ENCODE measurements at regions not wholly inside any gene's neighbourhood (a gene's known extent, or its start where the extent isn't known, plus 50 kb on each side); places are given as distances from the start of the nearest gene placed in this dataset.

GRCh38 chr5:69000949-69001348, 92.9 kb upstream of the SLC30A5 start:
- Histone ChIP-seq H2BK15ac (replicated peaks; ENCODE audit: low read depth) (no peak overlapping the region), H3K27me3 (ENCODE audit: insufficient read depth, low read length, poor library complexity) (no peaks in the 10 kb centered on the region), H4K8ac (ENCODE audit: low read depth, low read length) (no peak overlapping the region), H3K79me1 (ENCODE audit: low read length) (no peaks in the 10 kb centered on the region), H3K18ac (ENCODE audit: low read length) (no peak overlapping the region), H2BK5ac (ENCODE audit: low read length) (no peak overlapping the region), H3K4ac (ENCODE audit: low read depth, low read length) (no peak overlapping the region), H3K4me2 (ENCODE audit: low read length) (no peak overlapping the region), H3K56ac (ENCODE audit: low read length) (no peak overlapping the region), H3K9ac (ENCODE audit: low read length) (no peak overlapping the region), H2BK120ac (ENCODE audit: low read depth, low read length) (no peak overlapping the region), H3K4me3 (ENCODE audit: low read length) (no peak overlapping the region), H4K5ac (ENCODE audit: low read length) (no peak overlapping the region), H2AK5ac (ENCODE audit: low read length) (no peak overlapping the region), H3K27ac (ENCODE audit: low read depth, low read length) (no peak overlapping the region), H3K36me3 (ENCODE audit: control insufficient read depth, insufficient read depth, low read length) (no peaks in the 10 kb centered on the region), H3K23ac (ENCODE audit: low read length) (no peak overlapping the region), H3K79me2 (ENCODE audit: control insufficient read depth, insufficient read depth, low read length) (no peaks in the 10 kb centered on the region), H3K4me1 (ENCODE audit: control insufficient read depth, low read depth, low read length) (no peaks in the 10 kb centered on the region)
- no peak for DNase-seq
- no CpG with 5 or more reads among the region's 2 CpGs for WGBS (ENCODE audit: extremely low coverage, insufficient coverage, low lambda C conversion rate)

- H3K79me2 ChIP-seq (ENCODE audit: control insufficient read depth, insufficient read depth, low read length) = no peaks in the 10 kb centered on the region
- H3K4me2 ChIP-seq (ENCODE audit: low read length) = no peak overlapping the region
Observed at GRCh38 chr5:69001627-69002026, 92.2 kb upstream of the SLC30A5 start.

GRCh38 chr5:69004127-69004526, 89.7 kb upstream of the SLC30A5 start:
- H2BK120ac ChIP-seq (ENCODE audit: low read depth, low read length) = no peak overlapping the region
- DNase-seq = no peak
- no peak overlapping the region for H3K4me3 ChIP-seq (ENCODE audit: low read length)
- H3K4me1 ChIP-seq (ENCODE audit: control insufficient read depth, low read depth, low read length) = no peaks in the 10 kb centered on the region
- no peak overlapping the region for H3K4ac ChIP-seq (ENCODE audit: low read depth, low read length)
- no peak overlapping the region for H4K5ac ChIP-seq (ENCODE audit: low read length)
- no peak overlapping the region for H3K9ac ChIP-seq (ENCODE audit: low read length)
- H3K18ac ChIP-seq (ENCODE audit: low read length) = no peak overlapping the region
- H3K56ac ChIP-seq (ENCODE audit: low read length) = no peak overlapping the region
- H3K79me2 ChIP-seq (ENCODE audit: control insufficient read depth, insufficient read depth, low read length) = no peaks in the 10 kb centered on the region
- H2AK5ac ChIP-seq (ENCODE audit: low read length) = no peak overlapping the region
- H4K8ac ChIP-seq (ENCODE audit: low read depth, low read length) = no peak overlapping the region
- H3K36me3 ChIP-seq (ENCODE audit: control insufficient read depth, insufficient read depth, low read length) = no peaks in the 10 kb centered on the region
- H3K4me2 ChIP-seq (ENCODE audit: low read length) = no peak overlapping the region
- no peak overlapping the region for H3K27ac ChIP-seq (ENCODE audit: low read depth, low read length)
- no peak overlapping the region for H3K23ac ChIP-seq (ENCODE audit: low read length)
- H2BK5ac ChIP-seq (ENCODE audit: low read length) = no peak overlapping the region
- H3K79me1 ChIP-seq (ENCODE audit: low read length) = no peaks in the 10 kb centered on the region
- H2BK15ac ChIP-seq (replicated peaks; ENCODE audit: low read depth) = no peak overlapping the region
- no CpG with 5 or more reads among the region's 3 CpGs for WGBS (ENCODE audit: extremely low coverage, insufficient coverage, low lambda C conversion rate)
- H3K27me3 ChIP-seq (ENCODE audit: insufficient read depth, low read length, poor library complexity) = no peaks in the 10 kb centered on the region

More at GRCh38 chr5:69001627-69002026, 92.2 kb upstream of the SLC30A5 start:
- Histone ChIP-seq H2BK120ac (ENCODE audit: low read depth, low read length) (no peak overlapping the region), H4K8ac (ENCODE audit: low read depth, low read length) (no peak overlapping the region), H3K4me3 (ENCODE audit: low read length) (no peak overlapping the region), H3K23ac (ENCODE audit: low read length) (no peak overlapping the region), H3K27ac (ENCODE audit: low read depth, low read length) (no peak overlapping the region), H4K5ac (ENCODE audit: low read length) (no peak overlapping the region), H3K4me1 (ENCODE audit: control insufficient read depth, low read depth, low read length) (no peaks in the 10 kb centered on the region), H3K56ac (ENCODE audit: low read length) (no peak overlapping the region), H3K4ac (ENCODE audit: low read depth, low read length) (no peak overlapping the region), H3K36me3 (ENCODE audit: control insufficient read depth, insufficient read depth, low read length) (no peaks in the 10 kb centered on the region), H2AK5ac (ENCODE audit: low read length) (no peak overlapping the region), H3K27me3 (ENCODE audit: insufficient read depth, low read length, poor library complexity) (no peaks in the 10 kb centered on the region), H2BK15ac (replicated peaks; ENCODE audit: low read depth) (no peak overlapping the region), H2BK5ac (ENCODE audit: low read length) (no peak overlapping the region), H3K79me1 (ENCODE audit: low read length) (no peaks in the 10 kb centered on the region), H3K18ac (ENCODE audit: low read length) (no peak overlapping the region), H3K9ac (ENCODE audit: low read length) (no peak overlapping the region)
- DNase-seq = no peak
- no CpG with 5 or more reads among the region's 4 CpGs for WGBS (ENCODE audit: extremely low coverage, insufficient coverage, low lambda C conversion rate)

- Histone ChIP-seq H3K27me3 (ENCODE audit: insufficient read depth, low read length, poor library complexity) (no peaks in the 10 kb centered on the region), H2BK15ac (replicated peaks; ENCODE audit: low read depth) (no peak overlapping the region), H3K4me3 (ENCODE audit: low read length) (no peak overlapping the region), H4K5ac (ENCODE audit: low read length) (no peak overlapping the region), H3K23ac (ENCODE audit: low read length) (no peak overlapping the region), H3K56ac (ENCODE audit: low read length) (no peak overlapping the region), H4K8ac (ENCODE audit: low read depth, low read length) (no peak overlapping the region), H3K79me1 (ENCODE audit: low read length) (no peaks in the 10 kb centered on the region), H3K18ac (ENCODE audit: low read length) (no peak overlapping the region), H3K79me2 (ENCODE audit: control insufficient read depth, insufficient read depth, low read length) (no peaks in the 10 kb centered on the region), H2BK120ac (ENCODE audit: low read depth, low read length) (no peak overlapping the region), H3K4ac (ENCODE audit: low read depth, low read length) (no peak overlapping the region), H2BK5ac (ENCODE audit: low read length) (no peak overlapping the region), H3K4me2 (ENCODE audit: low read length) (no peak overlapping the region), H3K4me1 (ENCODE audit: control insufficient read depth, low read depth, low read length) (no peaks in the 10 kb centered on the region), H3K27ac (ENCODE audit: low read depth, low read length) (no peak overlapping the region), H3K36me3 (ENCODE audit: control insufficient read depth, insufficient read depth, low read length) (no peaks in the 10 kb centered on the region), H2AK5ac (ENCODE audit: low read length) (no peak overlapping the region), H3K9ac (ENCODE audit: low read length) (no peak overlapping the region)
- WGBS (ENCODE audit: extremely low coverage, insufficient coverage, low lambda C conversion rate) = no CpG with 5 or more reads among the region's 3 CpGs
- no peak for DNase-seq
Observed at GRCh38 chr5:69004676-69005075, 89.1 kb upstream of the SLC30A5 start.

- H3K56ac ChIP-seq (ENCODE audit: low read length) = no peak overlapping the region
- H3K18ac ChIP-seq (ENCODE audit: low read length) = no peak overlapping the region
- no peak overlapping the region for H3K23ac ChIP-seq (ENCODE audit: low read length)
- H3K4ac ChIP-seq (ENCODE audit: low read depth, low read length) = no peak overlapping the region
- no peak for DNase-seq
- H3K27me3 ChIP-seq (ENCODE audit: insufficient read depth, low read length, poor library complexity) = no peaks in the 10 kb centered on the region
- H2BK5ac ChIP-seq (ENCODE audit: low read length) = no peak overlapping the region
- no peak overlapping the region for H3K4me2 ChIP-seq (ENCODE audit: low read length)
- H2AK5ac ChIP-seq (ENCODE audit: low read length) = no peak overlapping the region
- no peak overlapping the region for H3K27ac ChIP-seq (ENCODE audit: low read depth, low read length)
- no peak overlapping the region for H4K8ac ChIP-seq (ENCODE audit: low read depth, low read length)
- no peak overlapping the region for H3K4me3 ChIP-seq (ENCODE audit: low read length)
- H3K4me1 ChIP-seq (ENCODE audit: control insufficient read depth, low read depth, low read length) = no peaks in the 10 kb centered on the region
- H2BK120ac ChIP-seq (ENCODE audit: low read depth, low read length) = no peak overlapping the region
- no peak overlapping the region for H3K9ac ChIP-seq (ENCODE audit: low read length)
- no peaks in the 10 kb centered on the region for H3K36me3 ChIP-seq (ENCODE audit: control insufficient read depth, insufficient read depth, low read length)
- H3K79me1 ChIP-seq (ENCODE audit: low read length) = no peaks in the 10 kb centered on the region
- H4K5ac ChIP-seq (ENCODE audit: low read length) = no peak overlapping the region
- no peak overlapping the region for H2BK15ac ChIP-seq (replicated peaks; ENCODE audit: low read depth)
- WGBS (ENCODE audit: extremely low coverage, insufficient coverage, low lambda C conversion rate) = 100% methylated on average over 1 of the region's 2 CpGs
- H3K79me2 ChIP-seq (ENCODE audit: control insufficient read depth, insufficient read depth, low read length) = no peaks in the 10 kb centered on the region
Observed at GRCh38 chr5:69006030-69006429, 87.8 kb upstream of the SLC30A5 start.

DNA sequence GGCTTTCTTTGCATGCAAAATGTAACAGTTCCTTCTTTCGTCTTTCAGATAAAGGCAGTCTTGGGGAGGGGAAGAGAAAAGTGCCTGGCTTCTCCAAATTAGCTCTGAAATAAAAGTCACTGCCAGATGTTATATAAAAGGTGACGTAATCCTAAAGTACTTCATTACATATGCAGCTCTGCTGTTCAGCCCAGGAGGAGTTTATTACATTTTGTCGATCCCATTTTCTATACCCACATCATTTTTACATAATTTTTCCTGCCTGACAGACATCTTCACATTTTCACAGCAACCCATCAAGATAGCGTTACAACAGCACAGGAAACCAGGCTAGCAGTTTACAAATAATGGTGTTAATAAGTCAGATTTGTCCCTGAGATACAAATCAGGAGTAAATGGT, 86.7 kb upstream of the SLC30A5 start:
- no peak overlapping the region for H3K18ac ChIP-seq (ENCODE audit: low read length)
- no peaks in the 10 kb centered on the region for H3K79me1 ChIP-seq (ENCODE audit: low read length)
- H4K8ac ChIP-seq (ENCODE audit: low read depth, low read length) = no peak overlapping the region
- H3K27me3 ChIP-seq (ENCODE audit: insufficient read depth, low read length, poor library complexity) = no peaks in the 10 kb centered on the region
- H3K23ac ChIP-seq (ENCODE audit: low read length) = no peak overlapping the region
- H2BK120ac ChIP-seq (ENCODE audit: low read depth, low read length) = no peak overlapping the region
- no CpG with 5 or more reads among the region's 4 CpGs for WGBS (ENCODE audit: extremely low coverage, insufficient coverage, low lambda C conversion rate)
- no peak overlapping the region for H2BK15ac ChIP-seq (replicated peaks; ENCODE audit: low read depth)
- no peak overlapping the region for H2AK5ac ChIP-seq (ENCODE audit: low read length)
- no peak overlapping the region for H4K5ac ChIP-seq (ENCODE audit: low read length)
- H3K4me3 ChIP-seq (ENCODE audit: low read length) = no peak overlapping the region
- H3K4me1 ChIP-seq (ENCODE audit: control insufficient read depth, low read depth, low read length) = no peaks in the 10 kb centered on the region
- DNase-seq = no peak
- no peak overlapping the region for H3K56ac ChIP-seq (ENCODE audit: low read length)
- H2BK5ac ChIP-seq (ENCODE audit: low read length) = no peak overlapping the region
- no peak overlapping the region for H3K4ac ChIP-seq (ENCODE audit: low read depth, low read length)
- H3K36me3 ChIP-seq (ENCODE audit: control insufficient read depth, insufficient read depth, low read length) = no peaks in the 10 kb centered on the region
- H3K27ac ChIP-seq (ENCODE audit: low read depth, low read length) = no peak overlapping the region
- H3K79me2 ChIP-seq (ENCODE audit: control insufficient read depth, insufficient read depth, low read length) = no peaks in the 10 kb centered on the region
- no peak overlapping the region for H3K4me2 ChIP-seq (ENCODE audit: low read length)
- no peak overlapping the region for H3K9ac ChIP-seq (ENCODE audit: low read length)

Measured in mesendoderm (in vitro differentiated cells).